Activated T-cell treated with anti-CD3 and anti-CD28 coated beads, Interleukin-2, amount 50 U/mL, for 48 hours (primary cell): ENCODE measurements at regions not wholly inside any gene's neighbourhood (a gene's known extent, or its start where the extent isn't known, plus 50 kb on each side); places are given as distances from the start of the nearest gene placed in this dataset.

Source experiments
- DNase-seq, 2 experiments: peaks; one replicate each; pipeline ENCODE4 v3.0.0-alpha.2; 2020

GRCh38 chr6:105901583-105901982 lies 184.6 kb upstream of the PRDM1 start:
- no peak for DNase-seq

- DNase-seq: peak; percentile 63 to 65
These were observed 185.8 kb upstream of the PRDM1 start for GRCh38 chr6:105900125-105900937.

GRCh38 chr6:105898286-105898685 lies 187.8 kb upstream of the PRDM1 start:
- DNase-seq: peak; percentile 35 to 52

GRCh38 chr6:105897131-105897530 lies 189.0 kb upstream of the PRDM1 start:
- DNase-seq: no peak

- DNase-seq: no peak
These were observed 189.4 kb upstream of the PRDM1 start for GRCh38 chr6:105896821-105897095.

- DNase-seq: no peak
These were observed 189.9 kb upstream of the PRDM1 start for GRCh38 chr6:105896052-105896820.

GRCh38 chr6:105894556-105894955 lies 191.6 kb upstream of the PRDM1 start:
- no peak for DNase-seq

GRCh38 chr6:105893741-105894140 lies 192.4 kb upstream of the PRDM1 start:
- DNase-seq: no peak

- no peak for DNase-seq
These were observed 193.4 kb upstream of the PRDM1 start for GRCh38 chr6:105892577-105893262.

- no peak for DNase-seq
These were observed 195.5 kb upstream of the PRDM1 start for GRCh38 chr6:105890521-105891244.

GRCh38 chr6:105889902-105890301 lies 196.2 kb upstream of the PRDM1 start:
- no peak for DNase-seq

GRCh38 chr6:105886814-105887544 lies 199.2 kb upstream of the PRDM1 start:
- DNase-seq: no peak

- no peak for DNase-seq
These were observed 199.9 kb upstream of the PRDM1 start for GRCh38 chr6:105886066-105886813.

GRCh38 chr6:105884426-105884825 lies 201.7 kb upstream of the PRDM1 start:
- DNase-seq: no peak

- no peak for DNase-seq
These were observed 202.1 kb upstream of the PRDM1 start for GRCh38 chr6:105884011-105884410.

- no peak for DNase-seq
These were observed 203.3 kb upstream of the PRDM1 start for GRCh38 chr6:105882828-105883227.

- no peak for DNase-seq
These were observed 203.9 kb upstream of the PRDM1 start for GRCh38 chr6:105882121-105882803.

GRCh38 chr6:105881608-105882007 lies 204.5 kb upstream of the PRDM1 start:
- no peak for DNase-seq

GRCh38 chr6:105880030-105880492 lies 206.1 kb upstream of the PRDM1 start:
- peak; percentile 55 to 67 for DNase-seq

GRCh38 chr6:105879146-105879545 lies 207.0 kb upstream of the PRDM1 start:
- DNase-seq: no peak
